HG03565 (cell line): ENCODE measurements at regions not wholly inside any gene's neighbourhood (a gene's known extent, or its start where the extent isn't known, plus 50 kb on each side); places are given as distances from the start of the nearest gene placed in this dataset.

Experiments
- ATAC-seq: cut with Tn5 transposase; IDR thresholded peaks from one replicate; pipeline ENCODE4 v1.9.1; 2021; ENCODE audit warnings: mild to moderate bottlenecking, moderate library complexity; ENCODE audit not compliant: unreplicated experiment

GRCh38 chr15:58294681-58295254, 137.0 kb upstream of the LIPC start:
- no peak for ATAC-seq

GRCh38 chr15:58295637-58296215, 136.1 kb upstream of the LIPC start:
- ATAC-seq: no peak

- ATAC-seq: no peak
These were observed 135.5 kb upstream of the LIPC start for GRCh38 chr15:58296276-58296675.

- ATAC-seq: no peak
These were observed 134.2 kb upstream of the LIPC start for GRCh38 chr15:58297639-58298038.

DNA sequence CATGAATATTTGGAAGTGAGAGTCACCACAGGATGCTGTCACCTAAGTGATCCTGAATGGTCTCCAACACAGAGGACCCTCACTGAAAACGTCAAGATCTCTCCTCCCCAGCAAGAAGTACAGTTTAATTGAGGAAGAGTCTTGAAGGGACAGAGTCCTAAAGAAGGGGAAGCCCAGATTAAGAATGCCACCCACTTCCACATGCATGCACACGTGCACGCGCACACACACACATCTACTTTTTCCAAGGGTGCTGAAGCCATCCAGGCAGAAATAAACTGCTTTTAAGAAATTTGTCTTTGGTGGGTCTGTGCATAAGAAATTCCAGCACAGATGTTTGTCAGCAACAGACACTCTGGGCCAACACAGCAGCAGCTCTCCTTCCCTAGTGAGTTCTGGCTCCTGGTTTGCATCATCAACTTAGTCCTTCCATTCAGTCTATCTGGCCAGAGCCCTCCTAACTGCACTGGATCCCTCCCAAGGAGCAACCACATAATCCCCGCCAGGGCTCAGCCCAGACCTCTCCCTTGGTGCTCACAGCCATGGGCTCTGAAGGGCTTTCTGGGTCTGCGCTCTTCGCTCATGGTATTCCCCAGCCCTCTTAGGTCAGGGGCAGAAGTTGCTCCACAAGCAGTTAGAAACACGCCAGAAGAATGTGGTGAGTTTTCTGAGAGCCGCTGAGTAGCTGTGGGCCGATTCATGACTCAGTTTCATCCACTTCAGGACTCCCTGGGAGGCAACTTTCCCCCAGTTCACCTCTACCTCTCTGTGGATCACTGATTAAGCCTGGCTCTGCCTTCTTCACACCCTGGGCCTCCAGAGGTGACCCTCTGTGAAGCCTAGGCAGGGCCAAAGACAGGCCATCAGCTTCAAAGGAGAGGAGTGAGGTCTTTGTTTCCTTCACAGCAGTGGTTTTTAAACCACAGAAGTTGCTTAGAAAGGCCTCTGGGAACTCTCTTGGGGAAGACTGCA, 132.6 kb upstream of the LIPC start:
- no peak for ATAC-seq

- no peak for ATAC-seq
These were observed 129.0 kb upstream of the LIPC start for GRCh38 chr15:58302832-58303231.

GRCh38 chr15:58303236-58303635, 128.6 kb upstream of the LIPC start:
- no peak for ATAC-seq

DNA sequence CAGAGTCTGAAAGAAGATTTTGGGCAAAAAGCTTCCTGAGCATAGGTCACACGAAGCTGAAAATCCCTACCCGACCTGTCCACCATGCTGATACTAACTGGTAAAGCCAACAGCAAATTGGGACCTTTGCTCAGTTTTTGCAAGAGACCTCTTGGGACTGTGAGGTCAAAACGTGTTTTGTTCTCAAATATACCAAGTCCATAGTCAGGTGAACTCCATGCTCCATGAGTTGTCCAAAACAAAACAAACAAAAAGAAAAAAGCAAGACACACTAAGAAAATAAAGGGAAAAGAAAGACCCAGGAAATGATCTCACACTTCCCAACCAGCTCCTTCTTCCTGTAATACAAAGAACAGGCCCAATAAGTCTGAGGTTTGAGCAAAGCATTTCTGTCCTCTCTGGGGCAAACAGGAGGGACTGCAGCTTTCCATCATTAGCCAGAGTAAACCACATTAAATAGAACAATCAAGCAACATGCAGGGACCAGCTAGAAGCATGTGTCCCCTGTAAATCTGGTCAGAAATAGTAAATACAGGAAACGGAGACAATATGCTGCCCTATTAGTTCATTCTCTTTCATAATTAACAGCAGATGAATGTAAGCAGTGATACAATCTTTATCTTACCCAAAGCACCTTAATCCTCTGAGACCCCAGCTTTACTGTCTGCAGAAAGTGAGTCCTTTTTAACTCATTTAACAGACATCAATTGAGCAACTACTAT, 125.0 kb upstream of the LIPC start:
- ATAC-seq: no peak

GRCh38 chr15:58307313-58307961, 124.4 kb upstream of the LIPC start:
- ATAC-seq: no peak

GRCh38 chr15:58308742-58309355, 122.9 kb upstream of the LIPC start:
- no peak for ATAC-seq

GRCh38 chr15:58309963-58310928, 121.5 kb upstream of the LIPC start:
- no peak for ATAC-seq

DNA sequence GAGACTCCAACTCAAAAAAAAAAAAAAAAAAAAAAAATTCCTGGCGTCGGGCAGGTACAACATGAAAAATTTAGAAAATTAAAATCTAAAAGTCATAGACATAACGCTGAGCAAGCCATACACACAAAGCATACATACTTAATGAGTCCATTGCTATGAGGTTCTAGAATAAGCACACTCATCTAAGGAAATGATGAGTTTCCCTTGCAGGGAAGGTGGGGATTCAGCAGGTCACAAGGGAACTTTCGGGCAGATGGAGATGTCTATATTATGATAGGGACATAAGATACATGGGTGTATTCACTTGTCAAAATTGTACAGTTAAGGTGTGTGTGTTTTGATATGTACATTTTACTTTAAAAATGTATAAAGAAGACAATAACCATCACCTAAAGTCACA, 120.2 kb upstream of the LIPC start:
- no peak for ATAC-seq

- no peak for ATAC-seq
These were observed 119.8 kb upstream of the LIPC start for GRCh38 chr15:58312031-58312430.

- ATAC-seq: no peak
These were observed 118.5 kb upstream of the LIPC start for GRCh38 chr15:58313304-58313703.

DNA sequence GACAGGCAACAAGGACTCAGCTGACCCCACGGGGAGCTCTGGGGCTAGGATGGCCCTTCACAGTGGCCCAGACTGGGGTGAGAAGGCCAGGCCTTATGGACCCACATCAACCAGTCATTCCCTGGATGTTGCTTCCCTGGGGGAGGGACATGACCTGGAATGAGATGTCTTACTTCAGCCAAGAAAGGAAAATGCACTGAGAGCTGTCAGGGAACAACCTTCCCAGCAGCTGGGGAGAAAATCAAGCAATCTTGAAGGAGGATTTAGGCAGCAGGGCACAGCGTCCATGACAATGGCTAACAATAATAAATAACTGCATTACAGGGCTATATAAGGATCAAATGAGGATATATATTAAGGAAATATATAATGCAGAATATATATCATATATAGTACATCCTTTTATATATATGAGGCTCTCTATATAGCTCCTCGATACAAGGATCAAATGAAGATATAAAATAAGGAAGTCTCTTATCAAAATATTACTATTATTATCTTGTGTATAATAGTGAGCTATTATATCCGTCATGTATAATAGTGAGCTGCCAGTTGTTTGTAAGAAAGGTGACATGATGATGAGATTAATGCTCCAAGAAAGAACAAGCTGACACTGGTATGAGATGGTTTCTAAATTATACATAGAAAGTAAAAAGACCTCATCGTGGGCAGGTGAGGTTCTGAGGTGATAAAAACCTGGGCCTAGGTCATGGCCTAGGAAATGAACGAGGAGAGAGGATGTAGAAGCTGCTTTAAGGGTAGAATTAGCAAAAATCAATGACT, 117.8 kb upstream of the LIPC start:
- no peak for ATAC-seq

GRCh38 chr15:58314593-58315216, 117.1 kb upstream of the LIPC start:
- ATAC-seq: no peak

GRCh38 chr15:58318517-58318916, 113.3 kb upstream of the LIPC start:
- ATAC-seq: no peak

GRCh38 chr15:58321034-58321433, 110.8 kb upstream of the LIPC start:
- no peak for ATAC-seq
